H1 (cell line): ENCODE measurements at regions not wholly inside any gene's neighbourhood (a gene's known extent, or its start where the extent isn't known, plus 50 kb on each side); places are given as distances from the start of the nearest gene placed in this dataset.
A peak's percentile ranks its signal among the peaks of the same experiment; 100 is the strongest.

ENCODE experiments used
- CTCF ChIA-PET: fragments of 300-600 bp; sonication (Branson Sonifier 250); formaldehyde crosslinking; loops from one replicate; lab custom pipeline; 2021; ENCODE audit not compliant: partially characterized antibody; lab: Charles Lee
- POLR2A ChIA-PET: fragments of 300-600 bp; sonication (Branson Sonifier 250); formaldehyde crosslinking; loops from one replicate; lab custom pipeline; 2021; ENCODE audit warnings: inconsistent platforms; ENCODE audit not compliant: partially characterized antibody; lab: Charles Lee
- DNase-seq, 2 experiments: peaks; one replicate each; pipeline versions ENCODE4 v3.0.0 to v3.0.0-alpha.2; 2010 to 2022; ENCODE audit warnings: low spot score in 2 of 2, low read depth in 1 of 2, mixed read lengths in 1 of 2
- FAIRE-seq: peaks from 2 replicates; lab custom pipeline; 2011; peaks lifted over from hg19 to GRCh38; lab: Jason Lieb, UNC
- H2AFZ ChIP-seq: 2 replicates; pipeline ENCODE4 v1.8.1; 2012; ENCODE audit warnings: low read length, inconsistent platforms
- H2AK5ac ChIP-seq: 2 replicates; pipeline ENCODE4 v1.6.1; 2013; ENCODE audit warnings: low read depth, low read length
- H2BK120ac ChIP-seq: replicated peaks from 2 replicates; pipeline ENCODE3; 2013; ENCODE audit warnings: low read depth, low read length, inconsistent platforms
- H2BK12ac ChIP-seq: 2 replicates; pipeline ENCODE4 v1.6.1; 2013; ENCODE audit warnings: low read depth, low read length
- H2BK15ac ChIP-seq: 2 replicates; pipeline ENCODE4 v1.6.1; 2013; ENCODE audit warnings: low read length
- H2BK20ac ChIP-seq: 2 replicates; pipeline ENCODE4 v1.6.1; 2013; ENCODE audit warnings: low read length
- H2BK5ac ChIP-seq: 2 replicates; pipeline ENCODE4 v1.6.1; 2013; ENCODE audit warnings: low read depth, low read length
- H3K14ac ChIP-seq: 2 replicates; pipeline ENCODE4 v1.6.1; 2013; ENCODE audit warnings: inconsistent platforms; ENCODE audit not compliant: insufficient read length
- H3K18ac ChIP-seq: 2 replicates; pipeline ENCODE4 v1.6.1; 2013; ENCODE audit warnings: low read length; ENCODE audit errors: extremely low read depth
- H3K23ac ChIP-seq: 2 replicates; pipeline ENCODE4 v1.6.1; 2013; ENCODE audit warnings: inconsistent platforms; ENCODE audit not compliant: insufficient read length
- H3K23me2 ChIP-seq: 2 replicates; pipeline ENCODE4 v1.6.1; 2013; ENCODE audit warnings: low read depth, low read length
- H3K27ac ChIP-seq: 2 replicates; pipeline ENCODE4 v1.6.1; 2011; ENCODE audit warnings: low read depth, low read length, inconsistent platforms
- H3K27me3 ChIP-seq, 4 experiments: replicated peaks in 1 of 4; 1 replicate in 1 of 4; 2 replicates in 3 of 4; pipeline versions ENCODE4 v1.6.1 to v1.8.1; 2011 to 2013; ENCODE audit warnings: low read length in 3 of 4, mild to moderate bottlenecking in 3 of 4, inconsistent platforms in 2 of 4, mixed read lengths in 2 of 4, moderate library complexity in 1 of 4; ENCODE audit not compliant: control insufficient read depth in 3 of 4, insufficient read depth in 3 of 4; ENCODE audit errors: extremely low read depth in 1 of 4
- H3K36me3 ChIP-seq, 4 experiments: 2 replicates each; pipeline versions ENCODE4 v1.6.1 to v1.8.1; 2011 to 2013; ENCODE audit warnings: mild to moderate bottlenecking in 4 of 4, low read length in 3 of 4, moderate library complexity in 2 of 4, control low read depth in 1 of 4, inconsistent platforms in 1 of 4; ENCODE audit not compliant: insufficient read depth in 4 of 4, control insufficient read depth in 2 of 4
- H3K4ac ChIP-seq: replicated peaks from 2 replicates; pipeline ENCODE3; 2013; ENCODE audit warnings: low read length, low read depth, mixed read lengths, inconsistent platforms; ENCODE audit not compliant: insufficient read length
- H3K4me1 ChIP-seq, 4 experiments: replicated peaks in 1 of 4; 1 replicate in 1 of 4; 2 replicates in 3 of 4; pipeline versions ENCODE4 v1.6.1 to v1.8.1; 2011 to 2013; ENCODE audit warnings: low read length in 3 of 4, inconsistent platforms in 2 of 4, mixed read lengths in 1 of 4; ENCODE audit not compliant: insufficient read depth in 4 of 4, control insufficient read depth in 3 of 4
- H3K4me2 ChIP-seq, 2 experiments: 2 replicates each; pipeline versions ENCODE4 v1.6.1 to v1.8.1; 2011 to 2013; ENCODE audit warnings: low read depth in 2 of 2, low read length in 2 of 2, control low read depth in 1 of 2, inconsistent platforms in 1 of 2, mild to moderate bottlenecking in 1 of 2; ENCODE audit not compliant: insufficient read depth in 1 of 2
- H3K4me3 ChIP-seq, 4 experiments: fragments of 200-600, 300-600 bp in 1 of 4; sonication (generic), shearing (Covaris generic), sonication (Bioruptor Twin) in 1 of 4; 2 replicates each; pipeline versions ENCODE4 v1.5.1 to v1.8.1; 2011 to 2016; ENCODE audit warnings: low read length in 4 of 4, low read depth in 3 of 4, control low read depth in 2 of 4, inconsistent platforms in 2 of 4, mild to moderate bottlenecking in 2 of 4, mixed read lengths in 1 of 4, moderate library complexity in 1 of 4; ENCODE audit not compliant: insufficient read depth in 2 of 4; ENCODE audit errors: extremely low read depth in 1 of 4
- H3K56ac ChIP-seq: replicated peaks from 2 replicates; pipeline ENCODE3; 2013; ENCODE audit warnings: low read depth, mild to moderate bottlenecking, mixed read lengths, low read length, inconsistent platforms; ENCODE audit not compliant: insufficient read length
- H3K79me1 ChIP-seq: 2 replicates; pipeline ENCODE4 v1.6.1; 2013; ENCODE audit warnings: low read depth, low read length, control low read depth
- H3K79me2 ChIP-seq, 2 experiments: 2 replicates each; pipeline versions ENCODE4 v1.6.1 to v1.8.1; 2012 to 2013; ENCODE audit warnings: low read length in 2 of 2, mild to moderate bottlenecking in 2 of 2, inconsistent platforms in 1 of 2; ENCODE audit not compliant: insufficient read depth in 2 of 2, control insufficient read depth in 1 of 2
- H3K9ac ChIP-seq, 4 experiments: replicated peaks in 1 of 4; 1 replicate in 1 of 4; 2 replicates in 3 of 4; pipeline versions ENCODE4 v1.6.1 to v1.8.1; 2011 to 2013; ENCODE audit warnings: low read depth in 3 of 4, low read length in 3 of 4, control low read depth in 2 of 4, mild to moderate bottlenecking in 2 of 4, moderate library complexity in 2 of 4, inconsistent platforms in 1 of 4; ENCODE audit errors: extremely low read depth in 1 of 4
- H3K9me3 ChIP-seq, 2 experiments: 2 replicates each; pipeline versions ENCODE4 v1.6.1 to v1.8.1; 2012 to 2013; ENCODE audit warnings: mild to moderate bottlenecking in 2 of 2, moderate library complexity in 2 of 2, control low read depth in 1 of 2, inconsistent platforms in 1 of 2, low read depth in 1 of 2, low read length in 1 of 2, mixed read lengths in 1 of 2; ENCODE audit not compliant: insufficient read depth in 2 of 2
- H4K20me1 ChIP-seq, 2 experiments: replicated peaks in 1 of 2; 2 replicates each; pipeline versions ENCODE3 to v1.8.1; 2011 to 2013; ENCODE audit warnings: inconsistent platforms in 2 of 2, low read length in 2 of 2, mild to moderate bottlenecking in 1 of 2; ENCODE audit not compliant: insufficient read depth in 2 of 2, control insufficient read depth in 1 of 2
- H4K5ac ChIP-seq: 2 replicates; pipeline ENCODE4 v1.6.1; 2013; ENCODE audit warnings: low read length, low read depth, mixed read lengths, inconsistent platforms; ENCODE audit not compliant: insufficient read length
- H4K8ac ChIP-seq: 2 replicates; pipeline ENCODE4 v1.8.0; 2013; ENCODE audit warnings: mild to moderate bottlenecking, moderate library complexity, low read length, inconsistent platforms; ENCODE audit not compliant: insufficient read depth; ENCODE audit errors: extremely low read depth
- H4K91ac ChIP-seq: replicated peaks from 2 replicates; pipeline ENCODE3; 2013; ENCODE audit warnings: low read length, mixed read lengths, inconsistent platforms; ENCODE audit not compliant: insufficient read length
- CBX5 ChIP-seq: fragments of 300-800, 300-1000 bp; sonication (generic); IDR thresholded peaks from 2 replicates; pipeline ENCODE4 v1.7.1; 2016; ENCODE audit warnings: antibody characterized with exemption, low read length, low read depth
- MAFK ChIP-seq: IDR thresholded peaks from 2 replicates; pipeline ENCODE4 v1.6.1; 2012; ENCODE audit warnings: low read depth, mild to moderate bottlenecking, improper control_type of control experiment, low read length
- POLR2AphosphoS5 ChIP-seq: IDR thresholded peaks from 2 replicates; pipeline ENCODE4 v1.6.1; 2011; ENCODE audit warnings: low read depth, low read length
- RAD21 ChIP-seq, 2 experiments: IDR thresholded peaks in 1 of 2; conservative IDR thresholded peaks in 1 of 2; 2 replicates each; pipeline ENCODE4 v1.6.1; 2011; ENCODE audit warnings: low read depth in 2 of 2, low read length in 2 of 2, improper control_type of control experiment in 1 of 2, inconsistent platforms in 1 of 2, mild to moderate bottlenecking in 1 of 2, moderate library complexity in 1 of 2
- SIRT6 ChIP-seq: IDR thresholded peaks from one replicate; pipeline ENCODE4 v1.7.1; 2012; ENCODE audit warnings: low read length, inconsistent platforms
- SP4 ChIP-seq: IDR thresholded peaks from 2 replicates; pipeline ENCODE4 v1.6.1; 2012; ENCODE audit warnings: low read length, inconsistent platforms
- ZNF274 ChIP-seq: IDR thresholded peaks from 2 replicates; pipeline ENCODE4 v1.7.0; 2012; ENCODE audit warnings: low read length, borderline replicate concordance; ENCODE audit errors: extremely low read depth
- WGBS, 2 experiments: shearing (Covaris generic) in 1 of 2; methylation state at CpG; one replicate each; pipeline versions ENCODE4 v1.1.6 to v1.1.7; 2013 to 2015; ENCODE audit warnings: low lambda C conversion rate in 2 of 2, mixed read lengths in 2 of 2, inconsistent platforms in 1 of 2, low coverage in 1 of 2, missing lambda C conversion rate in 1 of 2; ENCODE audit not compliant: insufficient replicate concordance in 2 of 2, insufficient coverage in 1 of 2, insufficient read length in 1 of 2; ENCODE audit errors: extremely low coverage in 1 of 2, missing lambda C conversion rate in 1 of 2; 5-methylcytosine and 5-hydroxymethylcytosine counted together
- TF ChIP-seq, protein P1 (sequence below), 3 experiments: IDR thresholded peaks; 1 replicate in 2 of 3; 2 replicates in 1 of 3; pipeline versions ENCODE4 v1.5.1 to v1.6.1; 2011; ENCODE audit warnings: low read length in 3 of 3, mild to moderate bottlenecking in 3 of 3, inconsistent platforms in 2 of 3, low read depth in 1 of 3, moderate library complexity in 1 of 3; ENCODE audit not compliant: insufficient read depth in 1 of 3; ENCODE audit errors: control extremely low read depth in 1 of 3
- TF ChIP-seq, protein P2 (sequence below): IDR thresholded peaks from 2 replicates; pipeline ENCODE4 v1.6.1; 2012; ENCODE audit warnings: inconsistent platforms

DNA sequence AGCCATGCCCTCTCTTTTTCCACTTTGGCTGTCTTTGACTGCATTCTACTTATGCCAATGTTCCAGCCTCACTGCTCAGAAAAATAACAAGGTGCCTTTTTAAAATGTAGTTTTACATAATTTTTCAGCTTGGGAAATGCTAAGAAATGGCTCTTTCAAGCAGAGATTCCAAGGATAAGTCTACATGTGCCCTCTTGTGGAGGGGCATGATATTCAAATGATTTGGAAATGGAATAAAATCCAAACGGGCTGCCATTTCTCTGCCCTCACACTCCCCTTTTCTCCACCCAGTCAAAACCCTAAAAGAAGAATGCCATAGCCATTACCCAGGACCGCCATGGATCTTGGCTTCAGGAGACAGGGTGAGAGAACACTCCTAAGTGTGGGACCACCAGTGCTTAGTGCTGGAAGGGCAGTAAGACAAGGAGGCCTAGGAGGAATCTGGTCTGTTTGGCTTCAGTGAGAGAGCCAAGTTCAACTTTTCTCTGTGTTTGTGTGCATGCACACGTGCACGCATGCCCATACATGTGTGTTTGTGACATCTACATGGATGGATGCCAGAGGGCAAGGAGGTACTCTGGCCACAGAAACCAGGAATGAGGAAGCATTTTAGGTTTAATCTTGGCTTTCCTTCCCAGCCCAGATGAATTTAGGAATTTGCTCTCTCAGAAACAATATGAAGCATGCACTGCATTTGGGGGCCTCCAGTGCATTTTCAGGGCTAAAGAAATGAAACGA, 174.0 kb upstream of the SLC14A2 start:
- Histone ChIP-seq H4K5ac (no peak overlapping the region), H2BK15ac (no peak overlapping the region), H3K79me2 (no peaks in the 10 kb centered on the region), H3K79me1 (no peaks in the 10 kb centered on the region), H4K20me1 (no peaks in the 10 kb centered on the region), H3K4me2 (no peak overlapping the region), H2BK5ac (no peak overlapping the region), H4K8ac (no peak overlapping the region), H3K23ac (no peak overlapping the region), H3K9ac (no peak overlapping the region), H3K18ac (no peak overlapping the region), H3K23me2 (no peaks in the 10 kb centered on the region), H4K91ac (no peak overlapping the region), H2AK5ac (no peak overlapping the region), H2AFZ (no peak overlapping the region), H3K56ac (no peak overlapping the region), H3K4me3 (no peak overlapping the region), H3K36me3 (no peaks in the 10 kb centered on the region), H2BK20ac (no peak overlapping the region), H3K4ac (no peak overlapping the region), H3K4me1 (no peaks in the 10 kb centered on the region), H2BK120ac (no peak overlapping the region), H3K9me3 (no peaks in the 10 kb centered on the region), H3K14ac (no peak overlapping the region), H2BK12ac (no peak overlapping the region), H3K27me3 (no peaks in the 10 kb centered on the region), H3K27ac (no peak overlapping the region)
- ChIA-PET POLR2A (no interaction called here), CTCF (interaction anchor here (1.3 kb wide), 1 partner anchor 124 kb away, joined by 4 read pairs; no protein-coding TSS in a partner anchor)
- no peak for TF ChIP-seq POLR2AphosphoS5
- no peak for TF ChIP-seq SIRT6
- no peak for TF ChIP-seq ZNF274
- no peak for TF ChIP-seq MAFK
- peak; percentile 45 to 49 for TF ChIP-seq RAD21 (IDR thresholded peaks at IDR 0.05 in 1 of 2, conservative IDR thresholded peaks at IDR 0.05 in 1 of 2; ENCODE audit: low read depth in 2 of 2, low read length in 2 of 2)
- TF ChIP-seq CBX5 = no peak
- TF ChIP-seq, protein P1, sequence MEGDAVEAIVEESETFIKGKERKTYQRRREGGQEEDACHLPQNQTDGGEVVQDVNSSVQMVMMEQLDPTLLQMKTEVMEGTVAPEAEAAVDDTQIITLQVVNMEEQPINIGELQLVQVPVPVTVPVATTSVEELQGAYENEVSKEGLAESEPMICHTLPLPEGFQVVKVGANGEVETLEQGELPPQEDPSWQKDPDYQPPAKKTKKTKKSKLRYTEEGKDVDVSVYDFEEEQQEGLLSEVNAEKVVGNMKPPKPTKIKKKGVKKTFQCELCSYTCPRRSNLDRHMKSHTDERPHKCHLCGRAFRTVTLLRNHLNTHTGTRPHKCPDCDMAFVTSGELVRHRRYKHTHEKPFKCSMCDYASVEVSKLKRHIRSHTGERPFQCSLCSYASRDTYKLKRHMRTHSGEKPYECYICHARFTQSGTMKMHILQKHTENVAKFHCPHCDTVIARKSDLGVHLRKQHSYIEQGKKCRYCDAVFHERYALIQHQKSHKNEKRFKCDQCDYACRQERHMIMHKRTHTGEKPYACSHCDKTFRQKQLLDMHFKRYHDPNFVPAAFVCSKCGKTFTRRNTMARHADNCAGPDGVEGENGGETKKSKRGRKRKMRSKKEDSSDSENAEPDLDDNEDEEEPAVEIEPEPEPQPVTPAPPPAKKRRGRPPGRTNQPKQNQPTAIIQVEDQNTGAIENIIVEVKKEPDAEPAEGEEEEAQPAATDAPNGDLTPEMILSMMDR (IDR thresholded peaks at IDR 0.05; ENCODE audit: control extremely low read depth in 1 of 3, insufficient read depth in 1 of 3, low read depth in 1 of 3, low read length in 3 of 3) = peak in 1 of 3 experiments; percentile 32; a peak in 2 of 4 replicates
- TF ChIP-seq, protein P2, sequence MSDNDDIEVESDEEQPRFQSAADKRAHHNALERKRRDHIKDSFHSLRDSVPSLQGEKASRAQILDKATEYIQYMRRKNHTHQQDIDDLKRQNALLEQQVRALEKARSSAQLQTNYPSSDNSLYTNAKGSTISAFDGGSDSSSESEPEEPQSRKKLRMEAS = no peak
- TF ChIP-seq SP4 = no peak
- WGBS, 2 experiments = 94% methylated on average over 5 of the region's 5 CpGs; no CpG with 5 or more reads in 1 of the 2 experiments
- DNase-seq (no peak), FAIRE-seq (no peak)
